Middle frontal gyrus (tissue), 1 donor: ENCODE measurements at regions not wholly inside any gene's neighbourhood (a gene's known extent, or its start where the extent isn't known, plus 50 kb on each side); places are given as distances from the start of the nearest gene placed in this dataset.
A peak's percentile ranks its signal among the peaks of the same experiment; 100 is the strongest.

Experiments used
- DNase-seq: peaks from one replicate; pipeline ENCODE4 v3.0.0-alpha.2; 2015; ENCODE audit warnings: low spot score; ENCODE audit errors: extremely low spot score

GRCh38 chr1:4599521-4599920 lies 54.9 kb upstream of the AJAP1 start:
- DNase-seq, result no peak

DNA sequence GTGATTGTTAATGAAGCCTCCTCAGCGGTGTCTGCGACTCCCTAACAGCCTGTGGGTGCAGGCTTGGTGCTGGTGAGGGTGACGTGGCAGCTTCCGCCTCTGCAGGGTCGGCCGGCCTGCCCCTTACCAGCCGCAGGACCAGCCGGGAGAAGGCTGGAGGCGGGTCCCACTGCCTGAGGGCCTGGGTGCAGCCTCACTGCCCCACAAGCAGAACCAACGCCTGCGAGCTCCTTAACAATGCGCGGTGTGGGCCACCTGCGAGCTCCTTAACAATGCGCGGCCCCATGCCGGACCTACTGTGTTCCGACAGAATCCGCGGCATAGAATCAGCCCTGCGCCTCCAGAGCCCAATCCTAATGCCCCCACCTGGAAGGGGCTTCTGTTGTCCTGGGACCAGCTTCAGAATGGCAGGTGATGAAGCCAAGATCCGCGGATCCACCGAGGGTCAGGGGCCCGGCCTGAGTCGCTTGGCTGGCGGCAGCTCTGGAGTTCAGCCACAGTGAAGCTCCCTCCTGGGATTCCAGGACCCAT lies 54.4 kb upstream of the AJAP1 start:
- DNase-seq, result no peak

DNA sequence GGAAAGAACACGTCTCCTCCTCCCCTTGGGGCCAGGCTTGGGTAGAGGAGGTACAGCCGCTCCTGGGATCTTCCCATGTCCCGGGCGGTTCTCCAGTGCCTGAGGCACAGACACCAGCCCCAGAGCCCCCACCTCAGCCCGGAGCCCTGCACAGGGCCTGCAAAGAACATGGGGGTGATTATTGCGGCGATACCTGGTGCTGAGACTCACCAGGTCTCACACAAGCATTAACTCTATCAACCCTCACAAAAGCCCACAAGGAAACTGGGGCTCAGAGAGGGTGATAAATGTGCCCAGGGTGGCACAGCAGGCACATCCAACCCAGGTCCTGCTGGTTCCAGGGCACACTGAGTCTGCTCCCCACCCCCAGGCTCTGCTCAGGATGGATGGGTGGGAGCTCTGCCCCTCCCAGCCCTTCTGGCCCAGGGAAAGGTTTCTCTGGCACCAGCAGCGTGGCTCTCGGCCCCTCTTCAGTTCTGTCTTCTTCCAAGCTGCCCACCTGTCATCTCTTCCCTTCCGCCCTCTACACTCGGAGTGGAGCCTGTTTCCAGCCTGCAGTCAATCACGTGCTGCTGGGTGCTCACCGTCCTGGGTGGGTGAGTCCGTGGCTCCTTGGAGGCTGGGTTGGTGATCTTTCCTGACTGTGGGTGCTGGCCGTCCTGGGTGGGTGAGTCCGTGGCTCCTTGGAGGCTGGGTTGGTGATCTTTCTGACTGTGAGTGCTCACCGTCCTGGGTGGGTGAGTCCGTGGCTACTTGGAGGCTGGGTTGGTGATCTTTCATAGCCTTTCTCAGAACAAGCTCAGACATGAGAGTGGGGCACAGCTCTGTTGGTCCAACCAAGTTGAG lies 53.6 kb upstream of the AJAP1 start:
- DNase-seq, result no peak

DNA sequence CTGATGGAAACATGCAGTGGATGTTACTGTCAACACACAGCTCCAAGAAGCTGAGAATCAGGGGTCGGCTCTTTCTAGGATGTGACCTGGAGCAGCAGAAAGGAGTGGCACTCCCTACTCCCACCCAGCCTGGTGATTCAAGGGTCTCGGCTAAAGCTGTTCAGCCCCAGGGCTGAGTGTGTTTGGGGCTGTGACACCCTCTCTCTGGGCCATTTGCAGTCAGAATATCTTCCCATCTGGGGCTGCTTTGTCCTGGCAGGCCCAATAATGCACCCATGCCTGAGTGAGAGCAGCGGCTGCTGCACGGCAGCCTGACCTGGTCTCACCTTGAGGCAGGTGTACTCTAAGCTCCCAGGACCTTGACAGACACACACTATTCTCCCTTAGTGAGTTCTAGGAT lies 52.5 kb upstream of the AJAP1 start:
- DNase-seq, result no peak

- peak; percentile 18 for DNase-seq
Observed at GRCh38 chr1:4602462-4603294, 51.7 kb upstream of the AJAP1 start.

DNA sequence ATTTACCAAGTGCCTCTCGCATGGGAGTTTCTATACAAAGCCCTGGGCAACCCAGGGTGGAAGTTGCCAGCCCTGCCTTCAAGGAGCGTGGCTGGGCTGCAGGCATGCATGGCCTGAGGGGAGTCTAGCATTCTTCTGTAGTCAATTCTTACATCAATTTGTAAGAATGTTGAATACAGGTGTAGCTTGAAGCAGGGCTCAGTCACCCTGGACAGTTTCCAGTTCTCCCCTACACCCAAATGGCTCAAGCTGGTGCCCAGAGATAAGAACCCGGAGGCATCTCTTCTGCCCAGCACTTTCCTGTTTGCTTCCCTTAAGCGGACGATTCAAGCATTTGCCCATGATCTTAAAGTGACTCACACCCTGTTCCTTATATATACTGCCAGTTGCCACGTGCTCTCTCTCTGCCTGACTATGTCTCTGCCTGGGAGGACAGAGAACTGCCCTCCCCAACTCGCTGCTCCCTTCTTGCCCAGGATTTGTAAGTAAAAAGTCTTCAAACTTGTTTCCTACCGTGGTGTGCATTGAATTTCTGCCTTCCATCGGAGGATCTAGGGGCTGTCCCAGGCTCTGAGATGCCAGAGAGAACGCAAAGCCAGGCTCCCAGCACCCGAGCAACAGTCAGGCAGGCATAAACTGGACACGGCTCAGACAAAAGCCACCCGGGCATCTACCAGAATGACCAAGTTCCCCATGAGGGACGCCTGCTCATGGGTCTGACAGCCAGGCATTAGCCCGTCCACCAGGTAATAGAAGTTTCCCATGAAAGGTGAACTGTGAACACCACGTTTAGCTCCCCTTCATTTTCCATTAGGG lies 50.9 kb upstream of the AJAP1 start:
- peak; percentile 6 for DNase-seq
